ENCODE measurements at regions not wholly inside any gene's neighbourhood (a gene's known extent, or its start where the extent isn't known, plus 50 kb on each side); places are given as distances from the start of the nearest gene placed in this dataset.
A peak's percentile ranks its signal among the peaks of the same experiment; 100 is the strongest.
"Not testable (repeated sequence)": the region's sequence is repeated elsewhere in the genome, so short reads cannot be mapped to it uniquely, and the experiment has no call there.

- peak overlapping the region; percentile 73 for H3K4me3 ChIP-seq (replicated peaks; ENCODE audit: low read depth, low read length)
- DNase-seq (ENCODE audit: low read depth) = peak; percentile 80
- peak; percentile 57 for TF ChIP-seq CTCF (IDR thresholded peaks at IDR 0.05; ENCODE audit: low read length, missing control alignments)
Measured at GRCh38 chr6:28838634-28839442, 84.9 kb downstream of the TRIM27 start.

- H3K4me3 ChIP-seq (replicated peaks; ENCODE audit: low read depth, low read length) = peak overlapping the region; percentile 73
- no peak for TF ChIP-seq CTCF (IDR thresholded peaks at IDR 0.05; ENCODE audit: low read length, missing control alignments)
- DNase-seq (ENCODE audit: low read depth) = no peak
Measured at GRCh38 chr6:28839443-28840120, 84.2 kb downstream of the TRIM27 start.

GRCh38 chr6:28841290-28841689 lies 82.5 kb downstream of the TRIM27 start:
- no peak overlapping the region for H3K4me3 ChIP-seq (replicated peaks; ENCODE audit: low read depth, low read length)
- DNase-seq (ENCODE audit: low read depth) = no peak
- TF ChIP-seq CTCF (IDR thresholded peaks at IDR 0.05; ENCODE audit: low read length, missing control alignments) = peak; percentile 1

DNA sequence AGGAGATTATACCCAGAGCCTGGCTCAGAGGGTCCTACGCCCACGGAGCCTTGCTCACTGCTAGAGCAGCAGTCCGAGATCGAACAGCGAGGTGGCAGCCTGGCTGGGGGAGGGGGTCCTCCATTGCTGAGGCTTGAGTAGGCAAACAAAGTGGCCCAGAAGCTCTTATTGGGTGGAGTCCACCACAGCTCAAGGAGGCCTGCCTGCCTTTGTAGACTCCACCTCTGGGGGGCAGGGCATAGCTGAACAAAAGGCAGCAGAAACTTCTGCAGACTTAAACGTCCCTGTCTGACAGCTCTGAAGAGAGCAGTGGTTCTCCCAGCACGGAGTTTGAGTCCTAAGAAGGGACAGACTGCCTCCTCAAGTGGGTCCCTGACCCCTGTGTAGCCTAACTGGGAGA lies 75.0 kb downstream of the TRIM27 start:
- H3K4me3 ChIP-seq (replicated peaks; ENCODE audit: low read depth, low read length); DNase-seq (ENCODE audit: low read depth): not testable (repeated sequence)

Data from fibroblast of pulmonary artery (primary cell).